Suprapubic skin (tissue), 3 donors: ENCODE measurements at regions not wholly inside any gene's neighbourhood (a gene's known extent, or its start where the extent isn't known, plus 50 kb on each side); places are given as distances from the start of the nearest gene placed in this dataset.

Experiments
- POLR2AphosphoS5 ChIP-seq, 3 donors: sonication (generic); formaldehyde crosslinking; IDR thresholded peaks; one replicate each; pipeline ENCODE4 v1.6.1; 2017; ENCODE audit warnings: antibody characterized with exemption in 3 of 3
- TF ChIP-seq, protein P1 (sequence below), 2 donors: fragments of 200-600 bp in 1 of 2; fragments of 450-650 bp in 1 of 2; sonication (generic) in 1 of 2; IDR thresholded peaks; one replicate each; pipeline ENCODE4 v1.5.1; 2016 to 2019; ENCODE audit warnings: antibody characterized with exemption in 2 of 2, mild to moderate bottlenecking in 1 of 2, moderate library complexity in 1 of 2

DNA sequence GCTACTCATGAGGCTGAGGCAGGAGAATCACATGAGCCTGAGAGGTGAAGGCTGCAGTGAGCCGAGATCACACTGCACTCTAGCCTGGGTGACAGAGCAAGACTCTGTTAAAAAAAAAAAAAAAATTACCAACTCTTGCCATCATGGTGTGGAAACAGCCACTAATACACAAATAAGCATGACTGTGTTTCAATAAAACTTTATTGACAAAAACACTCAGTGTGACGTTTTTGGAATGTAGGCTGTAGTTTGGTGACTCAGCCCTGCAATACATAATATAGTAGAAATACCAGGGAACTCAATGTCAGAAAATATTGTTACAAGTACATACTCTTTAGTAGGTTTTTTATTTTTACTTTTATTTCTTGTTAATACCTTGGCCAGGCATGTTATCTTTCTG is 207.1 kb downstream of the CASP12 start:
- TF ChIP-seq, protein P1, sequence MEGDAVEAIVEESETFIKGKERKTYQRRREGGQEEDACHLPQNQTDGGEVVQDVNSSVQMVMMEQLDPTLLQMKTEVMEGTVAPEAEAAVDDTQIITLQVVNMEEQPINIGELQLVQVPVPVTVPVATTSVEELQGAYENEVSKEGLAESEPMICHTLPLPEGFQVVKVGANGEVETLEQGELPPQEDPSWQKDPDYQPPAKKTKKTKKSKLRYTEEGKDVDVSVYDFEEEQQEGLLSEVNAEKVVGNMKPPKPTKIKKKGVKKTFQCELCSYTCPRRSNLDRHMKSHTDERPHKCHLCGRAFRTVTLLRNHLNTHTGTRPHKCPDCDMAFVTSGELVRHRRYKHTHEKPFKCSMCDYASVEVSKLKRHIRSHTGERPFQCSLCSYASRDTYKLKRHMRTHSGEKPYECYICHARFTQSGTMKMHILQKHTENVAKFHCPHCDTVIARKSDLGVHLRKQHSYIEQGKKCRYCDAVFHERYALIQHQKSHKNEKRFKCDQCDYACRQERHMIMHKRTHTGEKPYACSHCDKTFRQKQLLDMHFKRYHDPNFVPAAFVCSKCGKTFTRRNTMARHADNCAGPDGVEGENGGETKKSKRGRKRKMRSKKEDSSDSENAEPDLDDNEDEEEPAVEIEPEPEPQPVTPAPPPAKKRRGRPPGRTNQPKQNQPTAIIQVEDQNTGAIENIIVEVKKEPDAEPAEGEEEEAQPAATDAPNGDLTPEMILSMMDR (IDR thresholded peaks at IDR 0.05) = no peak
- no peak for TF ChIP-seq POLR2AphosphoS5 (IDR thresholded peaks at IDR 0.05)
